ENCODE measurements at regions not wholly inside any gene's neighbourhood (a gene's known extent, or its start where the extent isn't known, plus 50 kb on each side); places are given as distances from the start of the nearest gene placed in this dataset.

GRCh38 chr15:59828263-59828662 lies 139.1 kb upstream of the BNIP2 start:
- no peaks in the 10 kb centered on the region for H3K9me3 ChIP-seq
- H3K4me1 ChIP-seq = no peaks in the 10 kb centered on the region
- no peaks in the 10 kb centered on the region for H3K27me3 ChIP-seq
- no peak overlapping the region for H3K4me3 ChIP-seq
- H3K36me3 ChIP-seq = no peaks in the 10 kb centered on the region
- no peak overlapping the region for H3K27ac ChIP-seq
- TF ChIP-seq CTCF (IDR thresholded peaks at IDR 0.05) = no peak
- TF ChIP-seq POLR2A (IDR thresholded peaks at IDR 0.05) = no peak
- intact Hi-C loops (cut with DNase I; ENCODE audit: low total_unique reads) = no loop called here
- DNase-seq = no peak

- Histone ChIP-seq H3K4me1 (no peaks in the 10 kb centered on the region), H3K27ac (no peak overlapping the region), H3K36me3 (no peaks in the 10 kb centered on the region), H3K9me3 (no peaks in the 10 kb centered on the region), H3K4me3 (no peak overlapping the region), H3K27me3 (no peaks in the 10 kb centered on the region)
- no peak for DNase-seq
- TF ChIP-seq CTCF (IDR thresholded peaks at IDR 0.05) (no peak), POLR2A (IDR thresholded peaks at IDR 0.05) (no peak)
- intact Hi-C loops (cut with DNase I; ENCODE audit: low total_unique reads) = no loop called here
These were observed 136.8 kb upstream of the BNIP2 start for GRCh38 chr15:59825901-59826300.

- H3K27me3 ChIP-seq = no peaks in the 10 kb centered on the region
- H3K27ac ChIP-seq = no peak overlapping the region
- no peaks in the 10 kb centered on the region for H3K4me1 ChIP-seq
- no peaks in the 10 kb centered on the region for H3K9me3 ChIP-seq
- intact Hi-C loops (cut with DNase I; ENCODE audit: low total_unique reads) = no loop called here
- H3K4me3 ChIP-seq = no peak overlapping the region
- no peaks in the 10 kb centered on the region for H3K36me3 ChIP-seq
- DNase-seq = no peak
- no peak for TF ChIP-seq CTCF (IDR thresholded peaks at IDR 0.05)
- no peak for TF ChIP-seq POLR2A (IDR thresholded peaks at IDR 0.05)
These were observed 132.2 kb upstream of the BNIP2 start for GRCh38 chr15:59821286-59821685.

- H3K4me1 ChIP-seq = no peaks in the 10 kb centered on the region
- no peak overlapping the region for H3K27ac ChIP-seq
- H3K27me3 ChIP-seq = no peaks in the 10 kb centered on the region
- no peaks in the 10 kb centered on the region for H3K9me3 ChIP-seq
- TF ChIP-seq POLR2A (IDR thresholded peaks at IDR 0.05) = no peak
- TF ChIP-seq CTCF (IDR thresholded peaks at IDR 0.05) = no peak
- no peak for DNase-seq
- no peaks in the 10 kb centered on the region for H3K36me3 ChIP-seq
- no peak overlapping the region for H3K4me3 ChIP-seq
- intact Hi-C loops (cut with DNase I; ENCODE audit: low total_unique reads) = no loop called here
These were observed 130.0 kb upstream of the BNIP2 start for GRCh38 chr15:59819092-59819491.

GRCh38 chr15:59818336-59818735 lies 129.2 kb upstream of the BNIP2 start:
- no peaks in the 10 kb centered on the region for H3K27me3 ChIP-seq
- intact Hi-C loops (cut with DNase I; ENCODE audit: low total_unique reads) = no loop called here
- H3K27ac ChIP-seq = no peak overlapping the region
- H3K9me3 ChIP-seq = no peaks in the 10 kb centered on the region
- H3K4me1 ChIP-seq = no peaks in the 10 kb centered on the region
- no peaks in the 10 kb centered on the region for H3K36me3 ChIP-seq
- no peak for TF ChIP-seq POLR2A (IDR thresholded peaks at IDR 0.05)
- TF ChIP-seq CTCF (IDR thresholded peaks at IDR 0.05) = no peak
- H3K4me3 ChIP-seq = no peak overlapping the region
- DNase-seq = no peak

Data from uterus (tissue), 3 donors.